Fibroblast of lung (primary cell): ENCODE measurements at regions not wholly inside any gene's neighbourhood (a gene's known extent, or its start where the extent isn't known, plus 50 kb on each side); places are given as distances from the start of the nearest gene placed in this dataset.

Experiments used
- DNase-seq, 2 donors: peaks; one replicate each; pipeline versions ENCODE4 v3.0.0 to v3.0.0-alpha.2; 2010; ENCODE audit warnings: low read depth in 2 of 2
- H2AFZ ChIP-seq: 2 replicates; pipeline ENCODE4 v1.5.1; 2012; ENCODE audit warnings: low read length, control low read depth, inconsistent platforms
- H3K27ac ChIP-seq: 2 replicates; pipeline ENCODE4 v1.5.1; 2011; ENCODE audit warnings: low read length, control low read depth; ENCODE audit not compliant: insufficient read depth
- H3K27me3 ChIP-seq: 2 replicates; pipeline ENCODE4 v1.5.1; 2011; ENCODE audit warnings: mild to moderate bottlenecking, low read length; ENCODE audit not compliant: control insufficient read depth, insufficient read depth
- H3K36me3 ChIP-seq: 2 replicates; pipeline ENCODE4 v1.5.1; 2011; ENCODE audit warnings: low read length; ENCODE audit not compliant: control insufficient read depth, insufficient read depth
- H3K4me1 ChIP-seq: 2 replicates; pipeline ENCODE4 v1.5.1; 2011; ENCODE audit warnings: low read length; ENCODE audit not compliant: control insufficient read depth, insufficient read depth; ENCODE audit errors: extremely low read depth
- H3K4me2 ChIP-seq: 2 replicates; pipeline ENCODE4 v1.5.1; 2011; ENCODE audit warnings: low read length, control low read depth; ENCODE audit not compliant: insufficient read depth; ENCODE audit errors: extremely low read depth
- H3K4me3 ChIP-seq, 4 experiments: fragments of 200-600 bp in 1 of 4; sonication (generic) in 1 of 4; replicated peaks in 1 of 4; 2 replicates each; pipeline ENCODE4 v1.5.1; 2011 to 2016; ENCODE audit warnings: low read length in 4 of 4, low read depth in 3 of 4, mild to moderate bottlenecking in 3 of 4, control low read depth in 2 of 4, inconsistent platforms in 1 of 4, mixed read lengths in 1 of 4; ENCODE audit not compliant: insufficient read depth in 1 of 4; ENCODE audit errors: control extremely low read depth in 1 of 4
- H3K79me2 ChIP-seq: 2 replicates; pipeline ENCODE4 v1.5.1; 2012; ENCODE audit warnings: mild to moderate bottlenecking, low read length, inconsistent platforms; ENCODE audit not compliant: control insufficient read depth, insufficient read depth
- H3K9ac ChIP-seq: 2 replicates; pipeline ENCODE4 v1.5.1; 2011; ENCODE audit warnings: mild to moderate bottlenecking, low read length, control low read depth; ENCODE audit not compliant: insufficient read depth
- H3K9me3 ChIP-seq: 2 replicates; pipeline ENCODE4 v1.5.1; 2012; ENCODE audit warnings: low read depth, low read length; ENCODE audit not compliant: control insufficient read depth, insufficient read depth
- H4K20me1 ChIP-seq: 2 replicates; pipeline ENCODE4 v1.5.1; 2011; ENCODE audit warnings: low read length; ENCODE audit not compliant: control insufficient read depth, insufficient read depth; ENCODE audit errors: extremely low read depth
- EZH2 ChIP-seq: IDR thresholded peaks from 2 replicates; pipeline ENCODE4 v1.5.1; 2012; ENCODE audit warnings: low read length, control low read depth, mild to moderate bottlenecking; ENCODE audit errors: missing control alignments
- TF ChIP-seq, protein P1 (sequence below), 2 donors: IDR thresholded peaks in 1 of 2; conservative IDR thresholded peaks in 1 of 2; 1 replicate in 1 of 2; 2 replicates in 1 of 2; pipeline ENCODE4 v1.5.1; 2011 to 2012; ENCODE audit warnings: low read length in 2 of 2, control low read depth in 1 of 2, inconsistent platforms in 1 of 2, low read depth in 1 of 2, mild to moderate bottlenecking in 1 of 2

DNA sequence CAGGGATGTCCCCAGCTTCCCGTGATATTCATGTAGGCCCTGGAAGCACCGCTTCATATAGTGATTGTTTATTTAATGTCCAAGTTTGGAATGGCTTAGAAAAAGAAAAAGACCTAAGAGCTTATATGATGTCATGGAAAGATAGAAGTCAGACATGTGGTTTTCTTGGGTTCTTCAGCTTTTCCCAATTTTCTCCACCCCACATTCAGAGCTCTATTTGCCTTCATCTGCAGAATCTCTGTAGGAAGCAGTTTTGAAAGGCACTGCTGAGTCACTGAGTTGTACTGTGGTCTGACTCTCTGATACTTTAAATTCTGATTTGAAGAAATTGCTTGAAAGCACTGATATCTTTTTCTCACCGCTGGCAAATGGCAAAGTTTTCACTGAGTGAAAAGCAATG is 120.6 kb upstream of the EDNRA start:
- no peak overlapping the region for H3K4me3 ChIP-seq
- peak; percentile 94 to 95 for DNase-seq
- H3K36me3 ChIP-seq = no peaks in the 10 kb centered on the region
- H3K9me3 ChIP-seq = no peaks in the 10 kb centered on the region
- peaks cover 18% of the 10 kb centered on the region for H3K4me1 ChIP-seq
- H3K4me2 ChIP-seq = no peak overlapping the region
- no peak overlapping the region for H3K9ac ChIP-seq
- H2AFZ ChIP-seq = no peak overlapping the region
- H4K20me1 ChIP-seq = no peaks in the 10 kb centered on the region
- TF ChIP-seq, protein P1, sequence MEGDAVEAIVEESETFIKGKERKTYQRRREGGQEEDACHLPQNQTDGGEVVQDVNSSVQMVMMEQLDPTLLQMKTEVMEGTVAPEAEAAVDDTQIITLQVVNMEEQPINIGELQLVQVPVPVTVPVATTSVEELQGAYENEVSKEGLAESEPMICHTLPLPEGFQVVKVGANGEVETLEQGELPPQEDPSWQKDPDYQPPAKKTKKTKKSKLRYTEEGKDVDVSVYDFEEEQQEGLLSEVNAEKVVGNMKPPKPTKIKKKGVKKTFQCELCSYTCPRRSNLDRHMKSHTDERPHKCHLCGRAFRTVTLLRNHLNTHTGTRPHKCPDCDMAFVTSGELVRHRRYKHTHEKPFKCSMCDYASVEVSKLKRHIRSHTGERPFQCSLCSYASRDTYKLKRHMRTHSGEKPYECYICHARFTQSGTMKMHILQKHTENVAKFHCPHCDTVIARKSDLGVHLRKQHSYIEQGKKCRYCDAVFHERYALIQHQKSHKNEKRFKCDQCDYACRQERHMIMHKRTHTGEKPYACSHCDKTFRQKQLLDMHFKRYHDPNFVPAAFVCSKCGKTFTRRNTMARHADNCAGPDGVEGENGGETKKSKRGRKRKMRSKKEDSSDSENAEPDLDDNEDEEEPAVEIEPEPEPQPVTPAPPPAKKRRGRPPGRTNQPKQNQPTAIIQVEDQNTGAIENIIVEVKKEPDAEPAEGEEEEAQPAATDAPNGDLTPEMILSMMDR (conservative IDR thresholded peaks at IDR 0.05 in 1 of 2, IDR thresholded peaks at IDR 0.05 in 1 of 2; ENCODE audit: low read depth in 1 of 2, low read length in 2 of 2) = no peak
- TF ChIP-seq EZH2 = no peak
- H3K27me3 ChIP-seq = no peaks in the 10 kb centered on the region
- H3K27ac ChIP-seq = no peak overlapping the region
- no peaks in the 10 kb centered on the region for H3K79me2 ChIP-seq

DNA sequence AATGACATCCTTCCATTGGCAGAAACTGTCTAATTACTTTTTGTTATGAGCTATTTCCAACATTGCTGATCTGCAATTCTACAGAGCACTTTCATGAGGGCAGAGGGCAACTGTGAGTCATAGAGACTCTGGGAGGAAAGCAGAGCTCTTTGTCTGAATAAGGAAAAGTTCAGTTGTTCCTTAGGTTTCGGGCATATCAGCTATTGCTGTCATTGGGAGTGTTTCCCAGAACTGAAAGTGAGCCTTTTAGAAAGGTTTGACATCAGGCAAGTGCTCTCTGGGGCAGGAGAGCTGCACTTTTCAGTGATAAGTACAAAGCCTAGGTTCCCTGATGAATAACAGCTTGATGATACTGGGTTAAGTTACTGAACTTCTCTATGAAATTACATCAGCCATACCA is 119.2 kb upstream of the EDNRA start:
- Histone ChIP-seq H3K4me1 (peaks cover 18% of the 10 kb centered on the region), H3K9me3 (no peaks in the 10 kb centered on the region), H3K79me2 (no peaks in the 10 kb centered on the region), H3K27ac (peak overlapping the region; percentile 68), H3K36me3 (no peaks in the 10 kb centered on the region), H3K9ac (no peak overlapping the region), H3K4me3 (no peak overlapping the region), H4K20me1 (no peaks in the 10 kb centered on the region), H3K27me3 (no peaks in the 10 kb centered on the region), H2AFZ (peak overlapping the region; percentile 70), H3K4me2 (peak overlapping the region; percentile 64)
- no peak for TF ChIP-seq EZH2
- TF ChIP-seq, protein P1 (conservative IDR thresholded peaks at IDR 0.05 in 1 of 2, IDR thresholded peaks at IDR 0.05 in 1 of 2; ENCODE audit: low read depth in 1 of 2, low read length in 2 of 2) = no peak
- peak; percentile 93 to 98 for DNase-seq

DNA sequence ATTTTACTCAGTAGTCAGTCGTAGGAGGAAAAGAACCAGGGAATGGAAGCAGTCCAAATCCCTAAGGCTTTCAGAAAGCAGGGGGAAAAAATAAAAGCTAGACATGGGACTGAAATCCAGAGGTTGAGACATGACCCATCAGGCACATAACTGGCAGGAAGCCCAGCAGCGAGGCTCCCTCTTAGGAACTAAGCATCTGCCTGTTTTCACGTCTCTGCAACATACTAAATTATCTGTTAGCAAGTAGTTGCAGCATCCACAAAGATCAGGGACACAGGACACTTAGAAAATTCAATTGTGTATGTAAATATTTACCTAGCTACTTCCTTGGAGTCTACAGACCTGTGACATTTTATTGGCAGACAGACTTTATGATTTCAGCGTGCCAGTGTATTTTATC is 118.0 kb upstream of the EDNRA start:
- Histone ChIP-seq H3K4me2 (no peak overlapping the region), H3K9me3 (no peaks in the 10 kb centered on the region), H3K27me3 (no peaks in the 10 kb centered on the region), H3K79me2 (no peaks in the 10 kb centered on the region), H3K4me3 (no peak overlapping the region), H2AFZ (peak overlapping the region; percentile 7), H4K20me1 (no peaks in the 10 kb centered on the region), H3K27ac (no peak overlapping the region), H3K4me1 (peaks cover 18% of the 10 kb centered on the region), H3K36me3 (no peaks in the 10 kb centered on the region), H3K9ac (no peak overlapping the region)
- TF ChIP-seq, protein P1 (conservative IDR thresholded peaks at IDR 0.05 in 1 of 2, IDR thresholded peaks at IDR 0.05 in 1 of 2; ENCODE audit: low read depth in 1 of 2, low read length in 2 of 2) = no peak
- no peak for TF ChIP-seq EZH2
- DNase-seq = peak; percentile 42 to 96
